ENCODE measurements at regions not wholly inside any gene's neighbourhood (a gene's known extent, or its start where the extent isn't known, plus 50 kb on each side); places are given as distances from the start of the nearest gene placed in this dataset.

DNA sequence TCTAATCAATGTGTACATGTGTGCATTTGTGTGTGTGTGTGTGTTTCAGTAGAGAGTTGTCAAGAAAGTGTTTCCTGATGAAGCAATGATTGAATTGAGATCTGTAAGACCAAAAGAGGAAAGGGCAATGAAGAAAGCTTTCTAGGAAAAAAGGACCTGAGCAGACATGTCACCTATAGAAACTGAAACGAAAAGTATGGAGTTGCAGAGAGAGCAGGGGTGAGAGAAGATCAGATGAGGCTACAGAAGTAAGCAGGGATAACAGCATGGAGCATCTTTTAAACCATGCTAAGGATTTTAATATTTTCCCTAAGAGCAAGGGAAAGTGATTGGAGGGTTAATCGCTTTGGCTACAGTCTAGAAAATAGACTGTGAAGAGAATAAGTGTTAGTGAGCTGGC lies 1459.4 kb upstream of the TENM4 start:
- Histone ChIP-seq H3K27me3 (ENCODE audit: control insufficient read depth, insufficient read depth, low read length) (no peaks in the 10 kb centered on the region), H3K36me3 (ENCODE audit: control insufficient read depth, insufficient read depth, low read length) (no peaks in the 10 kb centered on the region), H3K4me1 (ENCODE audit: control insufficient read depth, insufficient read depth, low read length) (peaks cover 4% of the 10 kb centered on the region; the same call in 1 of the 2 replicates), H3K27ac (ENCODE audit: low read length) (no peak overlapping the region), H3K4me3 (ENCODE audit: low read depth in 2 of 2, low read length in 2 of 2) (no peak overlapping the region), H3K9me3 (ENCODE audit: control insufficient read depth, insufficient read depth, low read depth, low read length) (no peaks in the 10 kb centered on the region)
- in situ Hi-C loops (cut with HindIII; ENCODE audit: low pct_unique_long_range_greater_than_20kb, low sequenced_read_pairs) (no loop called here), intact Hi-C loops (cut with micrococcal nuclease; ENCODE audit: unreplicated experiment) (no loop called here)
- TF ChIP-seq, protein P1, sequence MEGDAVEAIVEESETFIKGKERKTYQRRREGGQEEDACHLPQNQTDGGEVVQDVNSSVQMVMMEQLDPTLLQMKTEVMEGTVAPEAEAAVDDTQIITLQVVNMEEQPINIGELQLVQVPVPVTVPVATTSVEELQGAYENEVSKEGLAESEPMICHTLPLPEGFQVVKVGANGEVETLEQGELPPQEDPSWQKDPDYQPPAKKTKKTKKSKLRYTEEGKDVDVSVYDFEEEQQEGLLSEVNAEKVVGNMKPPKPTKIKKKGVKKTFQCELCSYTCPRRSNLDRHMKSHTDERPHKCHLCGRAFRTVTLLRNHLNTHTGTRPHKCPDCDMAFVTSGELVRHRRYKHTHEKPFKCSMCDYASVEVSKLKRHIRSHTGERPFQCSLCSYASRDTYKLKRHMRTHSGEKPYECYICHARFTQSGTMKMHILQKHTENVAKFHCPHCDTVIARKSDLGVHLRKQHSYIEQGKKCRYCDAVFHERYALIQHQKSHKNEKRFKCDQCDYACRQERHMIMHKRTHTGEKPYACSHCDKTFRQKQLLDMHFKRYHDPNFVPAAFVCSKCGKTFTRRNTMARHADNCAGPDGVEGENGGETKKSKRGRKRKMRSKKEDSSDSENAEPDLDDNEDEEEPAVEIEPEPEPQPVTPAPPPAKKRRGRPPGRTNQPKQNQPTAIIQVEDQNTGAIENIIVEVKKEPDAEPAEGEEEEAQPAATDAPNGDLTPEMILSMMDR (IDR thresholded peaks at IDR 0.05) = no peak
- TF ChIP-seq POLR2AphosphoS5 (IDR thresholded peaks at IDR 0.05; ENCODE audit: low read depth, low read length) = no peak
- no peak for TF ChIP-seq REST (IDR thresholded peaks at IDR 0.05; ENCODE audit: insufficient read depth in 1 of 2, low read depth in 2 of 2, low read length in 1 of 2)
- TF ChIP-seq TCF7L2 (IDR thresholded peaks at IDR 0.05; ENCODE audit: low read depth, low read length) = no peak
- TF ChIP-seq SIN3A (IDR thresholded peaks at IDR 0.05; ENCODE audit: borderline replicate concordance, insufficient read depth, low read depth, low read length) = no peak
- ChIA-PET POLR2A (no interaction called here), CTCF (no interaction called here)
- ATAC-seq = no peak
- BruUV-seq (replicated peaks) = no TSS peak
- DNase-seq (ENCODE audit: low read depth, low spot score) = no peak

DNA sequence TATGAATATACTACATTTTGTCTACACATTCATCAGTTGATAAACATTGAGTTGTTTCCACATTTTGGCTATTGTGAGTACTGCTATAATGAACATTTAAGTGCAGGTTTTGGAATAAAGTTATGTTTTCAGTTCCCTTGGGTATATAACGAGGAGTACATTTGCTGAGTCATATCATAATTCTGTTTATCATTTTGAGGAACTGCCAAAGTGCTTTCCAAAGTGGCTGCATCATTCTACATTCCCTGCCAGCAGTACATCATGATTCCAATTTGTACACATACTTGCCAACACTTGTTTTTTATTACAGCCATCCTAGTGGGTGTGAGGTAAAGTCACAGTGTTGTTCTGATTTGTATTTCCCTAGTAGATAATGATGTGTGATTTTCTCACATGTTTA lies 1458.6 kb upstream of the TENM4 start:
- in situ Hi-C loops (cut with HindIII; ENCODE audit: low pct_unique_long_range_greater_than_20kb, low sequenced_read_pairs) = no loop called here
- DNase-seq (ENCODE audit: low read depth, low spot score) (no peak), ATAC-seq (no peak)
- ChIA-PET CTCF (no interaction called here), POLR2A (no interaction called here)
- Histone ChIP-seq H3K9me3 (ENCODE audit: control insufficient read depth, insufficient read depth, low read depth, low read length) (no peaks in the 10 kb centered on the region), H3K27me3 (ENCODE audit: control insufficient read depth, insufficient read depth, low read length) (no peaks in the 10 kb centered on the region), H3K36me3 (ENCODE audit: control insufficient read depth, insufficient read depth, low read length) (no peaks in the 10 kb centered on the region), H3K4me3 (ENCODE audit: low read depth in 2 of 2, low read length in 2 of 2) (no peak overlapping the region), H3K27ac (ENCODE audit: low read length) (no peak overlapping the region), H3K4me1 (ENCODE audit: control insufficient read depth, insufficient read depth, low read length) (peaks cover 4% of the 10 kb centered on the region; the same call in 1 of the 2 replicates)
- intact Hi-C loops (cut with micrococcal nuclease; ENCODE audit: unreplicated experiment) = no loop called here
- no TSS peak for BruUV-seq (replicated peaks)
- TF ChIP-seq TCF7L2 (IDR thresholded peaks at IDR 0.05; ENCODE audit: low read depth, low read length) (no peak), SIN3A (IDR thresholded peaks at IDR 0.05; ENCODE audit: borderline replicate concordance, insufficient read depth, low read depth, low read length) (no peak), REST (IDR thresholded peaks at IDR 0.05; ENCODE audit: insufficient read depth in 1 of 2, low read depth in 2 of 2, low read length in 1 of 2) (no peak), POLR2AphosphoS5 (IDR thresholded peaks at IDR 0.05; ENCODE audit: low read depth, low read length) (no peak)
- TF ChIP-seq, protein P1 (IDR thresholded peaks at IDR 0.05) = no peak

Measured in Panc1 (cell line).